Breast epithelium (tissue), 3 donors: ENCODE measurements at regions not wholly inside any gene's neighbourhood (a gene's known extent, or its start where the extent isn't known, plus 50 kb on each side); places are given as distances from the start of the nearest gene placed in this dataset.

Experiments
- CTCF ChIP-seq, 3 donors: fragments of 450-650 bp; IDR thresholded peaks; one replicate each; pipeline ENCODE4 v1.5.1; 2016 to 2017; ENCODE audit warnings: antibody characterized with exemption in 3 of 3, mild to moderate bottlenecking in 3 of 3, moderate library complexity in 3 of 3
- POLR2A ChIP-seq: fragments of 450-650 bp; IDR thresholded peaks from one replicate; pipeline ENCODE4 v1.6.1; 2016; ENCODE audit warnings: antibody characterized with exemption, mild to moderate bottlenecking, moderate library complexity
- POLR2AphosphoS5 ChIP-seq, 3 donors: sonication (generic); formaldehyde crosslinking; IDR thresholded peaks; one replicate each; pipeline ENCODE4 v1.6.1; 2017; ENCODE audit warnings: antibody characterized with exemption in 3 of 3

GRCh38 chr9:107158321-107158720, 124.8 kb upstream of the RAD23B start:
- TF ChIP-seq CTCF (IDR thresholded peaks at IDR 0.05) (no peak), POLR2A (no peak), POLR2AphosphoS5 (IDR thresholded peaks at IDR 0.05) (no peak)
